ENCODE measurements at regions not wholly inside any gene's neighbourhood (a gene's known extent, or its start where the extent isn't known, plus 50 kb on each side); places are given as distances from the start of the nearest gene placed in this dataset.

GRCh38 chr16:80403894-80404293 is 136.9 kb upstream of the DYNLRB2 start:
- TF ChIP-seq CTCF (IDR thresholded peaks at IDR 0.05) (no peak), POLR2A (IDR thresholded peaks at IDR 0.05) (no peak)
